NCI-H69 (cell line): ENCODE measurements at regions not wholly inside any gene's neighbourhood (a gene's known extent, or its start where the extent isn't known, plus 50 kb on each side); places are given as distances from the start of the nearest gene placed in this dataset.
"Not testable (repeated sequence)": the region's sequence is repeated elsewhere in the genome, so short reads cannot be mapped to it uniquely, and the experiment has no call there.

Source experiments
- DNase-seq: peaks from one replicate; lab custom pipeline; 2025; lab: John Stamatoyannopoulos, UW

DNA sequence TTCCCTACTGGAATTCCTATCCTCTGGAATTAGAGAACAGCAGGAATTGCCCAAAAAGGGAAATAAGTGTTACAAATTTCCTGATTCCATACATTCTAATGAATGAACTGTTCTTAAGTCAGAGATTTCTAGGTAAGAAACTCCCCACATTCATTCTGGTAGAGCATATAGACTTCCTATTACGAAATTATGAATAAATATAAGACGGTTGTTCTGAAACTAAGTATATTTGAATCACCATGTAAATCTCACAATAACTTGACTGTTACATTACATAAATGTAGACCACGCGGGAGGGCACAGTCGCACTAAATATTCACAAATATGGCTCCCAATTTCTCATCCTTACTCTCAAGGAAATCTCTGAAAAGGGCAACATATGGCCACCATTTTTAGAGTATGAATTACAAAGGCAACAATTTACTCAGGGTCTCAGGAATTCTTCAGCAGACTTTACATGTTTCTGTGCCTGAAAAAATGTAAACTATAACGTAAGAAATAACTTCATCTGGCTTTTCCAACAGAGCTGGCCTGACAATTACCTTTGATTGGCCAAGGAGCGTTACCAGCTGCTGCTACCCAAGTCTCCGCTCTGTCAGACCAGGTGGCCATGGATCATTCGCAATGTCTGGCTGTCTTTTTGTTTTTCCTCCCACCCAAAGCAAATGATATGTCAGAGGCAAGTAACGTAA lies 115.8 kb downstream of the MPP7 start:
- DNase-seq = no peak

GRCh38 chr10:28186461-28186860 lies 116.4 kb downstream of the MPP7 start:
- no peak for DNase-seq

DNA sequence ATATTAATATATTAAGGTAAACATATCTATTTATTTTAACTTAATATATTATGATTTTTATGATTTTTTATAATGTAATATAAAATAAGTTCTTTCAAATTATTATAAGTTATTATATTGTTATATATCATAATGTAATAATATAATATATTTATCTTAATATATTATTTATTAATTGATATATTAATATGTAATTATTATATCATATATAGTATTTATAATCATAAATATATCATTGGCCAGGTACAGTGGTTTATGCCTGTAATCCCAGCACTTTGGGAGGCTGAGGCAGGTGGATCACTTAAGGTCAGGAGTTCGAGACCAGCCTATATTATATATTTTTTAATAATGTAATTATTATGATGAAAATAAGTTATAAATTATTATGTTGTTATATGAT lies 118.1 kb downstream of the MPP7 start:
- no peak for DNase-seq

DNA sequence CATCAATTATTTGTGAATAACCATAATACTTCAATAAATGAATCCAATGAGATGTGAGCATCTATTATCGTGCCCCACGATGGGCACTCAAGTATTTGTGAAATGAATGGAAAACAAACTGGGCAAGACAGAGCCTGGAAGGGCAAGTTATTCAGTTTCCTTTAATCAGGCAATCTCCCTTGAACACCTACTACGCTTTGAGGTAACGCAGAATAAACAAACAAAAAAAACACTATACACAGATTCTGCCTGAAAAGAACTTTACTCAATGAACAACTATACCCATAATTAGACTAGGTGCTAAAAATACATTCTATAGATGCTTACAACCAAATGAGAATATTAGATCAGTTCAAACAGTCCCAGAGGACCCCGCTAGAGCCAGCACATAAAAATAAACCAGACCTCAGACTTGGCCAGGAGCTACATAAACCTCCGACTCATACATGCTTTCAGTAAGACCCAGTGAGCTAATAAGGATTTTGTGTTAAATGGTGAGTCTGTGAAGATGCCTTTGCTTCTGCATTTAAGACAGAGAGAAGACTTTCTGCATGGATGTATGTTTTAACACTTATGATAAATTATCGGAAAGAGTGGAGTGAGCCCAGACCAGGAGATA lies 121.3 kb downstream of the MPP7 start:
- no peak for DNase-seq

- DNase-seq = no peak
Observed at GRCh38 chr10:28180654-28181053, 122.2 kb downstream of the MPP7 start.

DNA sequence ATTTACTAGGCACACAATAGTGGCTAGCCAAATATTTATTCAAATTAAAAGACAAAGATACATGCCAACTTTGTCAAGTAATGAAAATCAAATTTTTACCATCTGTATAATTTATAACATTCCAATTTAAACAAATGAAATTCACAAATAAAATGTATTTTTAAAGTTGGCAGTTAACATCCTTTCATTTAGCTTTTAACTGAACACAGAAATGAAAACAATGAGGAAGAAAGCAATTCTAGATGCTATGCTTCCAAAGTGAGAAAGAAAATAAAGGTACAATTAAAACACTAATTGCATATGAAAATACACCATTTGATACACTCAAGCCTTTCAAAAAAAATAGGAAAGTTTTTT lies 123.1 kb downstream of the MPP7 start:
- DNase-seq = no peak

DNA sequence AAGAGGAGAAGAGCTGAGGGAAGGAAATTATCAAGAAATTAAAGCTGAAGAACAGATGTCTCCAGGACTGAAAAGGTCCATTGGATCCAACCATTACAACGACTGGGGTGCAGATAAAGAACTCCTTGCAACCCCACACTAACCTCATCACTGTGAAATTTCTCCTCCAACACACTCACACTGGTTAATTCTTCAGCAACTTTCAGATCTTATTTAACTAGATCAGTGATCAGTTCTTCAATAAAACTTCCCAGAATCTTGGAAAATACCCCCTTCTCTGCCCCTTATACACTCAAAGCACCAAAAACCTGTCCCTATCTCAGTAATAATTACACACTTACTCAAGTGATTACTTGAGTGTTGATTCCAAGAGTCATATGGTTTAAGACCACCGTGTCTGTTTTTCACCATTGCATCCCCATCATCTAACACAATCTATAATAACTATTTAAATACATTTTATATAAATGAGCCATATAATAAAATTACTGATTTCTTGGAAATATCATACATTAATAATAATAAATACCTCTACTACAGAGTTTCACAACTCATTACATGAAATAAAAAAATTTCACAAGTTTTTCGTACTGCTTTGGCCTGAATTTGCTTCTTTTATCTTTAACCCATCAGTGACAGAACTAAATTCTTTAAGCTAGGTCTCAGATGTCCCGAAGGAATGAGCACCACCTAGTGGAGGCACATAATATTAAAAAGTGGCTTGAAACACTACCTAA lies 123.7 kb downstream of the MPP7 start:
- DNase-seq = peak; percentile 29

- DNase-seq = no peak
Observed at GRCh38 chr10:28177944-28178637, 124.8 kb downstream of the MPP7 start.

- DNase-seq = not testable (repeated sequence)
Observed at GRCh38 chr10:28176498-28176897, 126.4 kb downstream of the MPP7 start.

DNA sequence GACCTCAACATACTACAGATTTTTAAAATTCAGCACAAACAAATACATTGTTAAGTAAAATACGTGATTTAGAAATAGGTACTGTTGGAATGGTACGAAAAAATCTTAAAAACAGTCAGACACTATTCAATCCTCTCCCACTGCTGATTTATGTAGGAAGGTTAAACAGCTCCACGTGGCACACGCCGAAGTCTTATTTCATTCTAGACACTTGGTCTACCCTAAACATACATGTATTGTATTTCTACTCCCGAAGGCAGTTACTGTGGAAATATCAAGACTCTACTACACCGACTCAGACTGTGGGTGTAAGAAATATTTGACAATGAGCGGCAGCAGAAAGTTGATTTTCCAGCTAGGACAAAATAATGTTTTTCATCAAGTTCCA lies 130.6 kb downstream of the MPP7 start:
- DNase-seq = no peak

GRCh38 chr10:28171468-28172222 lies 131.2 kb downstream of the MPP7 start:
- no peak for DNase-seq

DNA sequence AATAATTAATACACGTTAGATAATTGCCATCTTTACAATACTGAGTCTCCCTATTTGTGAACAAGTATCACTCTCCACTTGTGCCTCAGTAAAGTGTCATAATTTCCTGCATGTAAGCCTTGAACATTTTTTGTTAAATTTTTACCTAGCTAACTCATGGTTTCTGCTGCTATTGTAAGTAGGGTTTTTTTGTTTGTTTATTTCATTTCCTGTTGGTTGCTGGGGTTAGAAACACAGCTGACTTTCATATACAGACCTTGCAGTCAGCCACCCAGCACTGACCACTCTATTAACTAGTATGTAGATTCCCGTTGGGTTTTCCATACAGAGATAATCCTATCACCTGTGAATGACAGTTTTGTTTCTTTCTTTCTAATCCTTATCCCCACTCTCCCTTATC lies 133.3 kb downstream of the MPP7 start:
- no peak for DNase-seq

DNA sequence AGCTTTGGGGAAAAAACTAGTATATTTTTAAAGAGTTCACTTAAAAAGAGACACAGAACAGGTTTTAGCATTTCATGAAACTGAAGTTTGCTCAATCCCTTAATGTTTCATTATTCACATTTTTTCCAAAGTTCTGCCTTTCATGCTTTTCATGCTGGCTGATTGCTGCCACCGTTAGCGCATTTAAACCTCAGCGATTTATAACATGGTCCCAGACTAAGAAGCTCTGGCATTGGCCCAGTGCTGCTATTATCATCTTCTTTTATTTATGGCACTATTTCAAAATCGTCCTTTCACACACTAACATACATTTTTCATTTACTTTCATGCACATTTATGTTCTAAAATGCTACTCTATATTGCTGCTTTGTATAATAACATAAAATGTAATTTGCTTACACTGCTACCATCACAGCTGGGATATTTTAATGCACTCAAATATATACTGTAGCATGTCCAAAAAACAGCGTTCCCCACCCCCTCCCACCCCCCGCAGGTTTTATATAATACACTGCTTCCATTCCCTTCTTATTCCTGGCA lies 141.9 kb downstream of the MPP7 start:
- DNase-seq = no peak

DNA sequence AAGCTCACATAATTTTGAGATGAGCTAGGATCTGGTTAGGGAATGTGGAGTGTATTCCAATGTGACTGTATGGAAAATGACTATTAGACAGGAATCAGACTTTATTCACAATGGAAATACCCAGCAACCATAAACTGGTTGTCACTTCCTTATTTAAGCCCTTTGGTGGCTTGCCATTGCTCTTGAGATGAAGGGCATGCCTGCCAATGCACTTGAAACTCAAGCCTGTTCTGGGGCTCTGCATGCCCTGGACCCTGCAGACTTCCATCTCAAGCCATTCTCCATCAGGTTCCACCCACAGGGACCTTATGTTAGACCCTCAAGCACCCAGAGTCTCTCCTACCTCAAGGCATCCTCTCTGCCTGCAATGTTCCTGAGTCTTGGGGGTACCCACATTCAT lies 145.5 kb downstream of the MPP7 start:
- no peak for DNase-seq

- no peak for DNase-seq
Observed at GRCh38 chr10:28155726-28156125, 147.1 kb downstream of the MPP7 start.

GRCh38 chr10:28151636-28152035 lies 151.2 kb downstream of the MPP7 start:
- no peak for DNase-seq

DNA sequence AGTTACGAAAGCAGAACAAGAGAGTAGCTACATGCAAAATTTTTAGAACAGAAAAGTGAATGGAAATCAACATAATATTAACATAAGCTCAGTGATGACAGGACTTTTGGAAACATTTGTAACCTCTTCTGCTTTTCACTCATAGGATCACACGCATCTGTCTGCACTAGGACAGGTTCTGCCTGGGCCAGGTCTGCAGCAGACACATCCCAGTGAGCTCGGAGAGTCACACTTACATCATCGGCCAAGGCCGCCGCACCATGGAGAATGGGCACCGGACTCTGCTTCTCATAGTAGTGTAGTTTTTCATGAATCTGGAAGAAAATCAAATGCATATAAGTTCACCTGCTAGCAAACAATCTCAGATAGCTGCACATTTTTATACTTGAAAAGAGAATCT lies 150.9 kb upstream of the ODAD2 start:
- no peak for DNase-seq

DNA sequence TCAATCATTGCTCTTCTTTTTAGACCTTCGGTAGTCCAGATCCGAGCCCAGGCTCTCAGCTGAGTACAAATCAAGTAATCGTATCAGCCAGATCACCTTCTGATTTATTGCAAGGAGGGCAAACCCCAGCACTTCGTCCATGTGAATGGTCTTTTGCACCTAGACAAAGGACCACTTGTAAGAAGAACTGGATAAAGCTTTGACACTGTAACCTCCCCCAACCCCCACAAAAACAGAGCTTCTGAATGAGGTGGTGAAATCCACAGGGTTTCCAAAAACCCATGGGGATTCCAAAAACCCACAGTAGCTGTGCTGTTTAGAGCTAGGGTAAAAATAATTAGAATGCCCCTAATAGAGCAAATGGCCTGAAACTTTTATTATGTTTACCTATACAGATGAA lies 148.8 kb upstream of the ODAD2 start:
- no peak for DNase-seq

- DNase-seq = no peak
Observed at GRCh38 chr10:28139138-28139537, 140.3 kb upstream of the ODAD2 start.

DNA sequence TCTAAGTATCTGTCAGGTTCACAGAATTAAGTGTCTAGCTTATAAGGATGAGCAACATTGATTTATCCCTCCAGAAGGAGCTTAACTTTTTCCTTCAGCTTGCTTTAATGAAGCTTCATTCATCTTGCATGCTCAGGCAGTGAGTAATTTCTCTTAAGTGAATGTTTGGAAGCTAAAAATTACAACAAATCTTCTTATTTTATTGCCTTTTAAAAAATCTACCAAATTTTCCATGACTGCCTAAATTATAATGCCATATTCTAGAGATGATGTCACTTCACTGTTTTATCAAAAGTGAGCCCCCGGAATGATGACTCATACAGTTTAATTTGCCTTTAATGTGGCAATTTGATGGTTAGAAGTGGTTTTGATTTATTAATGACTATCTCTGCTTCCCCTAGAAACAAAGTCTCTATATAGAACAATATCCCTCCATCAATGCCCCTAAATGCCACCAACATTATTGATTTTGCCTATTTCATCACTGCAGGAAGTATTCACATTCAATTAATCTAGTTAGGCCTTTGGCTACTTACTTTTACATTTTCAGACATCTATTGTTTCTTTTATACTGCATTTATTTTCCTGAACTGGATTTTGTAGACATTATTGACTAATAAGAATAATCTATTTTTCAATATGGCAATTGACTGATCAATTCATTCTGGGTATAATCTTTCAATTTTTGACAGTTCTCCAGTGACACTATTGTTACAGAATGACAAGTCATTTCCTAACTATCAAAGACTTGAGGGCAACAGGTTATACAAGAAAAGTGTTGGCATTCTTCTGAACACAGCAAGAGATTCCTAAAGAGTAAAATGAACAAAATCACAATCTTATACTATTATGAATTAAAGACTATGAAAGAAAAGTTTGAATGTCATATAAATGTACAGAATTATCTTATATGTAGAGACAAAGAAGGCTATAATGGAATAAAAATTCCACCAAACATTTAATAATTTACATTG lies 139.3 kb upstream of the ODAD2 start:
- DNase-seq = no peak

GRCh38 chr10:28135258-28135657 lies 136.4 kb upstream of the ODAD2 start:
- no peak for DNase-seq
